Effector CD8-positive, alpha-beta T cell (primary cell): ENCODE measurements at regions not wholly inside any gene's neighbourhood (a gene's known extent, or its start where the extent isn't known, plus 50 kb on each side); places are given as distances from the start of the nearest gene placed in this dataset.

Source experiments
- DNase-seq: peaks from one replicate; lab custom pipeline; 2025; lab: John Stamatoyannopoulos, UW

GRCh38 chr14:104370256-104370870 lies 209.2 kb upstream of the C14orf180 start:
- no peak for DNase-seq

GRCh38 chr14:104371031-104371430 lies 208.5 kb upstream of the C14orf180 start:
- DNase-seq, result no peak

- DNase-seq, result no peak
These were observed 207.6 kb upstream of the C14orf180 start for GRCh38 chr14:104371917-104372316.

- no peak for DNase-seq
These were observed 207.0 kb upstream of the C14orf180 start for GRCh38 chr14:104372390-104373054.

GRCh38 chr14:104373055-104373854 lies 206.3 kb upstream of the C14orf180 start:
- DNase-seq, result no peak

GRCh38 chr14:104373855-104374717 lies 205.5 kb upstream of the C14orf180 start:
- DNase-seq, result no peak

GRCh38 chr14:104374718-104375080 lies 204.9 kb upstream of the C14orf180 start:
- DNase-seq, result no peak

- no peak for DNase-seq
These were observed 203.9 kb upstream of the C14orf180 start for GRCh38 chr14:104375551-104376201.

GRCh38 chr14:104376202-104377140 lies 203.1 kb upstream of the C14orf180 start:
- DNase-seq, result no peak

- DNase-seq, result no peak
These were observed 202.3 kb upstream of the C14orf180 start for GRCh38 chr14:104377256-104377655.

- DNase-seq, result no peak
These were observed 200.9 kb upstream of the C14orf180 start for GRCh38 chr14:104378698-104379113.

- DNase-seq, result no peak
These were observed 197.0 kb upstream of the C14orf180 start for GRCh38 chr14:104382361-104383087.

- DNase-seq, result no peak
These were observed 196.2 kb upstream of the C14orf180 start for GRCh38 chr14:104383088-104383995.

- DNase-seq, result no peak
These were observed 195.4 kb upstream of the C14orf180 start for GRCh38 chr14:104383996-104384775.

GRCh38 chr14:104384776-104385071 lies 194.8 kb upstream of the C14orf180 start:
- no peak for DNase-seq

GRCh38 chr14:104385111-104385510 lies 194.5 kb upstream of the C14orf180 start:
- DNase-seq, result no peak

- DNase-seq, result no peak
These were observed 193.9 kb upstream of the C14orf180 start for GRCh38 chr14:104385531-104386101.
